Adipocyte (in vitro differentiated cells): ENCODE measurements at regions not wholly inside any gene's neighbourhood (a gene's known extent, or its start where the extent isn't known, plus 50 kb on each side); places are given as distances from the start of the nearest gene placed in this dataset.

Experiments
- DNase-seq: peaks from one replicate; pipeline ENCODE4 v3.0.0-alpha.2; 2015; ENCODE audit warnings: low read depth
- H3K27me3 ChIP-seq: replicated peaks from 2 replicates; pipeline ENCODE4 v1.7.0; 2013; ENCODE audit warnings: mild to moderate bottlenecking, low read length, moderate library complexity; ENCODE audit not compliant: control insufficient read depth, insufficient read depth
- H3K36me3 ChIP-seq: 2 replicates; pipeline ENCODE4 v1.7.0; 2013; ENCODE audit warnings: low read length, mild to moderate bottlenecking, moderate library complexity; ENCODE audit not compliant: control insufficient read depth, insufficient read depth, severe bottlenecking
- H3K4me1 ChIP-seq: 2 replicates; pipeline ENCODE4 v1.7.0; 2013; ENCODE audit warnings: mild to moderate bottlenecking, low read length, moderate library complexity; ENCODE audit not compliant: control insufficient read depth, insufficient read depth
- H3K4me3 ChIP-seq: 2 replicates; pipeline ENCODE4 v1.7.0; 2013; ENCODE audit warnings: mild to moderate bottlenecking, low read length, moderate library complexity
- H3K9ac ChIP-seq: 2 replicates; pipeline ENCODE4 v1.7.0; 2013; ENCODE audit warnings: mild to moderate bottlenecking, low read length, moderate library complexity
- H3K9me3 ChIP-seq: 2 replicates; pipeline ENCODE4 v1.7.0; 2013; ENCODE audit warnings: mild to moderate bottlenecking, low read length, moderate library complexity; ENCODE audit not compliant: control insufficient read depth

DNA sequence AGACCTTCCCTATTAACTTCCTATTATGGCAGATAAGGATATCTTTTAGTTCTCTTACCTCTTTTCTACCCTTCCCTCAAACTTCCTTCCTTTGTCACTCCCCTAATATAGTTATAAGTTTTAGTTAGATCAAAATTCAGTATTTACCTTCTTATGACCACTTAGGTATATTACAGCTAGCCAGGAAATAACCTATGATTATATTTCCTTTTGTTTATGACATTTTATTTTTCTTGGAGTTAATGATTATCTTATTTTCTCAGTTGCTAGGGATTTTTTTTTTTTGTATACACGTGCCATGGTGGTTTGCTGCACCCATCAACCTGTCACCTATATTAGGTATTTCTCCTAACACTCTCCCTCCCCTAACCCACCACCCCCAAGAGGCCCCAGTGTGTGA, 88.2 kb upstream of the ZBED5 start:
- Histone ChIP-seq H3K4me3 (no peak overlapping the region), H3K36me3 (no peaks in the 10 kb centered on the region), H3K4me1 (peaks cover 19% of the 10 kb centered on the region), H3K9me3 (no peaks in the 10 kb centered on the region), H3K9ac (no peak overlapping the region), H3K27me3 (no peaks in the 10 kb centered on the region)
- no peak for DNase-seq

GRCh38 chr11:10945196-10945595, 87.3 kb upstream of the ZBED5 start:
- H3K4me3 ChIP-seq, result no peak overlapping the region
- H3K9ac ChIP-seq, result no peak overlapping the region
- no peaks in the 10 kb centered on the region for H3K27me3 ChIP-seq
- DNase-seq, result no peak
- no peaks in the 10 kb centered on the region for H3K36me3 ChIP-seq
- H3K4me1 ChIP-seq, result peaks cover 19% of the 10 kb centered on the region
- no peaks in the 10 kb centered on the region for H3K9me3 ChIP-seq

DNA sequence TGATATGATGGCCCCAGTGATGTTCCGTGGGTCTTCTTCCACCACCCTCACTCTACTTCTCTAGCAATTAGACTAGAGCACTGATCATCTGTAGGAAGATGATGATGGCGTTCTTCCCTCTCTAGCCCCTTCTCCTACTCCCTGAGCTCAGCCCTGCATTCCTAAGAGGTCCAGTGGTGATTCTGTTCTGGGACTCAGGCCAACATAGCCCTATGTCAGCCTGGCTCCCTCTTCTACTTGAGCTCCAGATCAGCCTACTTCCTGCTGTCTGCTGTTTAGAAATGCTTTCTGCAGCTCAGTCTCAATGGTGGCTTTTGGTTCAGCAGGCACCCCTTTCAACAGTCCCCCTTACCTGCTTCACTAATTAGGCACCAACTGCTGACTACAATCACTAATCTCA, 86.1 kb upstream of the ZBED5 start:
- no peak for DNase-seq
- Histone ChIP-seq H3K9me3 (no peaks in the 10 kb centered on the region), H3K9ac (no peak overlapping the region), H3K27me3 (no peaks in the 10 kb centered on the region), H3K36me3 (no peaks in the 10 kb centered on the region), H3K4me3 (no peak overlapping the region), H3K4me1 (peaks cover 19% of the 10 kb centered on the region)

DNA sequence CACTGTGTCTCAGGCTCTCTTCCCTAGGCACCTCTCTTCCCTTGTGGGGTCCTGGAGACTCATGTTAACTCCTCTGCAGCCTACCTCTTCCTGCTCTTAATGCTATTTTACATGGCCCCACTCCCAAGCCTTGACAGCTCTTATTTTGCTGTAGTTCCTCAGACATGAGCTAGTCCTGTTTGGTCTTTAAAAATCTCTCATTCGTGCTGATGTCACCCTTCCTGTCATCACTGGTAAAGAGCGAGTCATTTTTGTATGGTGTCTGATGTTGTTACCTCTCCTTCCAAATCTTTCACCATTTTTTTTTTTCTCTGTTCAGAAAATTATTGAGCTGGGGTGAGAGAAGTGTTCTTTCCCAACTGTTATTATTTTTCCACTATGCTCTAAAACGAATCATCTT, 84.8 kb upstream of the ZBED5 start:
- no peak for DNase-seq
- no peak overlapping the region for H3K4me3 ChIP-seq
- H3K9me3 ChIP-seq, result no peaks in the 10 kb centered on the region
- no peaks in the 10 kb centered on the region for H3K36me3 ChIP-seq
- H3K4me1 ChIP-seq, result peaks cover 19% of the 10 kb centered on the region
- H3K9ac ChIP-seq, result no peak overlapping the region
- no peaks in the 10 kb centered on the region for H3K27me3 ChIP-seq

GRCh38 chr11:10941871-10942270, 84.0 kb upstream of the ZBED5 start:
- no peaks in the 10 kb centered on the region for H3K9me3 ChIP-seq
- no peaks in the 10 kb centered on the region for H3K36me3 ChIP-seq
- peaks cover 19% of the 10 kb centered on the region for H3K4me1 ChIP-seq
- H3K4me3 ChIP-seq, result no peak overlapping the region
- no peak for DNase-seq
- H3K9ac ChIP-seq, result no peak overlapping the region
- H3K27me3 ChIP-seq, result no peaks in the 10 kb centered on the region

DNA sequence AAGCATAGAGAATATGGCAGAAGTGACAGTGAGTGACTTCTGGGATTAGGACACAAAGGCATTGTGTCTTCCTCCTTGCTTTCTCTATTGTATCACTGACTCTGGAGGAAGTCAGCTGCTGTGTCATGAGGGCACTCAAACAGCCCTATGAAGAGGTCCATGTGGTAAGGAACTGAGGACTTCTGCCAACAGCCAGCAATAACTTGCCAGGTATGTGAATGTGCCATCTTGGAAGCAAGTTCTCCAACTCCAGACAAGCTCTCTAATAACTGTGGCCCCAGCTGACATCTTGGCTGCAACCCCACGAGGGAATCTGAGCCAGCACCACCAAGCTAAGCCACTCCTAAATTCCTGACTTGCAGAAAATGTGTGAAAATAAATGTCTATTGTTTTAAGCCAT, 83.6 kb upstream of the ZBED5 start:
- Histone ChIP-seq H3K9ac (no peak overlapping the region), H3K27me3 (no peaks in the 10 kb centered on the region), H3K4me3 (no peak overlapping the region), H3K9me3 (no peaks in the 10 kb centered on the region), H3K36me3 (no peaks in the 10 kb centered on the region), H3K4me1 (peaks cover 19% of the 10 kb centered on the region)
- no peak for DNase-seq

GRCh38 chr11:10938650-10939387, 81.0 kb upstream of the ZBED5 start:
- Histone ChIP-seq H3K4me1 (peaks cover 23% of the 10 kb centered on the region), H3K36me3 (no peaks in the 10 kb centered on the region), H3K9me3 (no peaks in the 10 kb centered on the region), H3K27me3 (no peaks in the 10 kb centered on the region), H3K9ac (no peak overlapping the region), H3K4me3 (no peak overlapping the region)
- DNase-seq, result no peak

DNA sequence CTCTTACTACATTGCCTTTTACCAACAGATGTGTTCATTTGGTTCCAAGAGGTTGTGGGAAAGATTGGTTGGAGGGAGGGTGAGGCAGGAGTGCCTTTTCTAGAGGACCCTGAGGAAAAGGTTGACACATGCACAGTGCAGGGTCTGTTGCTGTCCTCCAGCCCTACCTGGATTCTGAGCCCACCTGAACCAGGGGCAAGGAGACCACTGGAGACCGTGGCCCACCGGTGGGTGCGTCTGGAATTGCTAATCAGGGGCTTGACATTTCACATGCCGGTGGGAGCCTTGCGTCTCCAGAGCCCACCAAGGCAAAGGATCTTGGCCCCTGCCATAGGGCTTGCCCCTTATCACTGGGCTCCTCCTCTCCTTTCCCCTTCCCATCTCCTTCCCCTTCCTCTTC, 80.4 kb upstream of the ZBED5 start:
- Histone ChIP-seq H3K4me1 (peaks cover 18% of the 10 kb centered on the region), H3K9ac (no peak overlapping the region), H3K27me3 (no peaks in the 10 kb centered on the region), H3K4me3 (no peak overlapping the region), H3K36me3 (no peaks in the 10 kb centered on the region), H3K9me3 (no peaks in the 10 kb centered on the region)
- no peak for DNase-seq

DNA sequence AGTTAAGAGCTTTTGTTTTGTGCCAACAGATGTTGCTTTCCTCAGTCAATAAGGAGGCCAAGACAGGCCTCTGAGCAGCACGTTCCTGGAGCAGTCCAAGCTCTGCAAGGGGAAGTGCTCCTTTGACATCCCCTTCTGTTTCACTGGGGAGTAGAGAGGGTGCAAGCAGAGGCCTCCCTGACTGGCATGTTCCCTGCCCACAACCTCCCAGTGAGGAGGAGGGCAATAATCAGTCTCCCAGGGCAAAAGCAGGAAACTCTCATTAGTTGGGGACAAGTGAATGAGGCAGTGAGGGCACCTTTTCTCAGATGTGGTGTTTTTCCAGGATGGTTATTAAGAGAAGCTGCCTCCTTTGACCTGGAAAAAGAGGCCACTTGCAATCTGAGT, 79.5 kb upstream of the ZBED5 start:
- Histone ChIP-seq H3K4me1 (peaks cover 11% of the 10 kb centered on the region), H3K9ac (no peak overlapping the region), H3K4me3 (no peak overlapping the region), H3K36me3 (no peaks in the 10 kb centered on the region), H3K9me3 (no peaks in the 10 kb centered on the region), H3K27me3 (no peaks in the 10 kb centered on the region)
- no peak for DNase-seq

DNA sequence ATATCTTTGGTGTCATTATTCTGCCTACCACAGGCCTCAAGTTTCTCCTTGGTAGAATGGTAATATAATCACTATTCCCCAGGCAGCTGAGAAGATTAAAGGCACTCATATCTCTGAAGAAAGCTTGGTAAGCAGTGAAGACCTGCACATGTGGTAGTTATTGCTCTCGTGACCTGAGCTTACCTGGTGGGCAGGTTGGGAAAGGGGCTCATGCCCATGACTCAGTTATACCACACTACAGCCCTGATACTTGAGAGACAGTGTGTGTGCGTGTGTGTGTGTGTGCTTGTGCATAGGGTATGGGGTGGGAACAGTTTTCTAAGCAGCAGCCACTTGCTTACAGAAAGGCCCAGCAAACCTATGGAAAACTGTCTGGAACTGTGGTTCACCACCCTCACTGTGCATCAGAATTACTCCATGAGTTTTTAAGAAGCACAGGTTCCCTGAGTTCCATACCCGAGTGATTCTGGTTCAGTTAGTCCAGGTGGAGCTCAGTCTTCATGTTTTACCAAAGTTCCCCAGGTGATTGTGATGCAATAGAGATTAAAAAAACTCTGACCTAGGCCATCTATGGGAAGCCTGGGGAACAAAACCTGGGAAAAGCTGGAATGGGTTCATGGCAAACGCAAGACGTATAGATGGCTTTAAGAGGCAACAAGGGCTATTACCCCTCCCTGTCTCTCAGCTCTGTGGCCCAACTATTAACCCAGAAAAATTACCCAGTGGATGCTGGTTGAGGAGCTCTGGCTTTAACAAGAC, 79.0 kb upstream of the ZBED5 start:
- no peak overlapping the region for H3K4me3 ChIP-seq
- H3K9ac ChIP-seq, result no peak overlapping the region
- H3K9me3 ChIP-seq, result no peaks in the 10 kb centered on the region
- no peak for DNase-seq
- H3K4me1 ChIP-seq, result peaks cover 14% of the 10 kb centered on the region
- H3K36me3 ChIP-seq, result no peaks in the 10 kb centered on the region
- no peaks in the 10 kb centered on the region for H3K27me3 ChIP-seq

GRCh38 chr11:10935015-10935559, 77.2 kb upstream of the ZBED5 start:
- Histone ChIP-seq H3K27me3 (no peaks in the 10 kb centered on the region), H3K9ac (no peak overlapping the region), H3K36me3 (no peaks in the 10 kb centered on the region), H3K4me1 (peaks cover 17% of the 10 kb centered on the region), H3K9me3 (no peaks in the 10 kb centered on the region), H3K4me3 (no peak overlapping the region)
- DNase-seq, result no peak
